Stomach smooth muscle (tissue), 2 donors: ENCODE measurements at regions not wholly inside any gene's neighbourhood (a gene's known extent, or its start where the extent isn't known, plus 50 kb on each side); places are given as distances from the start of the nearest gene placed in this dataset.
"Not testable (repeated sequence)": the region's sequence is repeated elsewhere in the genome, so short reads cannot be mapped to it uniquely, and the experiment has no call there.

Experiments used
- H3K27ac ChIP-seq: one replicate; pipeline ENCODE4 v1.7.0; 2013; ENCODE audit warnings: mild to moderate bottlenecking, low read length, inconsistent platforms
- H3K27me3 ChIP-seq, 2 donors: one replicate each; pipeline ENCODE4 v1.7.0; 2013; ENCODE audit warnings: low read length in 2 of 2; ENCODE audit not compliant: insufficient read depth in 2 of 2, control insufficient read depth in 1 of 2
- H3K36me3 ChIP-seq, 2 donors: one replicate each; pipeline ENCODE4 v1.7.0; 2013; ENCODE audit warnings: low read length in 2 of 2; ENCODE audit not compliant: control insufficient read depth in 2 of 2, insufficient read depth in 2 of 2
- H3K4me1 ChIP-seq: one replicate; pipeline ENCODE4 v1.7.0; 2013; ENCODE audit warnings: low read length; ENCODE audit not compliant: control insufficient read depth, insufficient read depth
- H3K4me3 ChIP-seq, 2 donors: one replicate each; pipeline ENCODE4 v1.7.0; 2013; ENCODE audit warnings: low read length in 2 of 2
- H3K9ac ChIP-seq, 2 donors: one replicate each; pipeline ENCODE4 v1.7.0; 2013; ENCODE audit warnings: low read length in 2 of 2, mild to moderate bottlenecking in 1 of 2
- H3K9me3 ChIP-seq, 2 donors: one replicate each; pipeline ENCODE4 v1.7.0; 2013; ENCODE audit warnings: low read length in 2 of 2; ENCODE audit not compliant: control insufficient read depth in 2 of 2
- donor health status: healthy.
- donor health status: Pancreatic carcinoma.

GRCh38 chr1:166552706-166553105, 286.6 kb upstream of the POGK start:
- H3K36me3 ChIP-seq = no peaks in the 10 kb centered on the region
- no peaks in the 10 kb centered on the region for H3K4me1 ChIP-seq
- H3K27me3 ChIP-seq = no peaks in the 10 kb centered on the region
- no peak overlapping the region for H3K9ac ChIP-seq
- H3K4me3 ChIP-seq = no peak overlapping the region
- no peak overlapping the region for H3K27ac ChIP-seq
- H3K9me3 ChIP-seq = peaks cover 0 to 2% of the 10 kb centered on the region in 2 donors

- H3K4me3 ChIP-seq = no peak overlapping the region
- H3K4me1 ChIP-seq = no peaks in the 10 kb centered on the region
- no peaks in the 10 kb centered on the region for H3K27me3 ChIP-seq
- H3K9me3 ChIP-seq = no peaks in the 10 kb centered on the region
- H3K36me3 ChIP-seq = no peaks in the 10 kb centered on the region
- no peak overlapping the region for H3K9ac ChIP-seq
- no peak overlapping the region for H3K27ac ChIP-seq
These were observed 268.3 kb upstream of the POGK start for GRCh38 chr1:166570954-166571353.

GRCh38 chr1:166573199-166573598, 266.1 kb upstream of the POGK start:
- Histone ChIP-seq H3K36me3 (no peaks in the 10 kb centered on the region), H3K4me1 (no peaks in the 10 kb centered on the region), H3K27me3 (no peaks in the 10 kb centered on the region), H3K9me3 (no peaks in the 10 kb centered on the region), H3K9ac (no peak overlapping the region), H3K4me3 (no peak overlapping the region), H3K27ac (no peak overlapping the region)

GRCh38 chr1:166579557-166580501, 259.4 kb upstream of the POGK start:
- Histone ChIP-seq H3K9ac (no peak overlapping the region), H3K27me3 (no peaks in the 10 kb centered on the region), H3K4me1 (no peaks in the 10 kb centered on the region), H3K4me3 (no peak overlapping the region), H3K9me3 (no peaks in the 10 kb centered on the region), H3K27ac (no peak overlapping the region), H3K36me3 (no peaks in the 10 kb centered on the region)

- Histone ChIP-seq H3K27me3 (no peaks in the 10 kb centered on the region), H3K4me3 (no peak overlapping the region), H3K4me1 (no peaks in the 10 kb centered on the region), H3K27ac (no peak overlapping the region), H3K9ac (no peak overlapping the region), H3K36me3 (no peaks in the 10 kb centered on the region), H3K9me3 (no peaks in the 10 kb centered on the region)
These were observed 250.5 kb upstream of the POGK start for GRCh38 chr1:166588741-166589140.

GRCh38 chr1:166590161-166590560, 249.1 kb upstream of the POGK start:
- H3K36me3 ChIP-seq = no peaks in the 10 kb centered on the region
- H3K9ac ChIP-seq = no peak overlapping the region

GRCh38 chr1:166594646-166595045, 244.6 kb upstream of the POGK start:
- Histone ChIP-seq H3K4me3 (no peak overlapping the region), H3K4me1 (no peaks in the 10 kb centered on the region), H3K36me3 (no peaks in the 10 kb centered on the region), H3K27me3 (no peaks in the 10 kb centered on the region), H3K9me3 (no peaks in the 10 kb centered on the region), H3K27ac (no peak overlapping the region), H3K9ac (no peak overlapping the region)

More at GRCh38 chr1:166590161-166590560, 249.1 kb upstream of the POGK start:
- Histone ChIP-seq H3K9me3 (no peaks in the 10 kb centered on the region), H3K4me3 (no peak overlapping the region), H3K27me3 (no peaks in the 10 kb centered on the region), H3K27ac (no peak overlapping the region), H3K4me1 (no peaks in the 10 kb centered on the region)

GRCh38 chr1:166597516-166597915, 241.8 kb upstream of the POGK start:
- Histone ChIP-seq H3K9ac (no peak overlapping the region), H3K9me3 (no peaks in the 10 kb centered on the region), H3K4me1 (no peaks in the 10 kb centered on the region), H3K36me3 (no peaks in the 10 kb centered on the region), H3K27ac (no peak overlapping the region), H3K27me3 (no peaks in the 10 kb centered on the region), H3K4me3 (no peak overlapping the region)

GRCh38 chr1:166600574-166600973, 238.7 kb upstream of the POGK start:
- Histone ChIP-seq H3K9ac (no peak overlapping the region), H3K36me3 (no peaks in the 10 kb centered on the region), H3K27ac (no peak overlapping the region), H3K4me3 (no peak overlapping the region), H3K27me3 (no peaks in the 10 kb centered on the region), H3K4me1 (no peaks in the 10 kb centered on the region), H3K9me3 (no peaks in the 10 kb centered on the region)

- H3K27ac ChIP-seq = no peak overlapping the region
- H3K9me3 ChIP-seq = no peaks in the 10 kb centered on the region
- H3K27me3 ChIP-seq = no peaks in the 10 kb centered on the region
- no peak overlapping the region for H3K9ac ChIP-seq
- H3K36me3 ChIP-seq = no peaks in the 10 kb centered on the region
- H3K4me1 ChIP-seq = no peaks in the 10 kb centered on the region
- no peak overlapping the region for H3K4me3 ChIP-seq
These were observed 237.5 kb upstream of the POGK start for GRCh38 chr1:166601650-166602278.

GRCh38 chr1:166602801-166603200, 236.5 kb upstream of the POGK start:
- H3K4me1 ChIP-seq, H3K9me3 ChIP-seq, H3K36me3 ChIP-seq, H3K4me3 ChIP-seq, H3K27me3 ChIP-seq, H3K9ac ChIP-seq, H3K27ac ChIP-seq: not testable (repeated sequence)
